Progenitor cell of endocrine pancreas (in vitro differentiated cells): ENCODE measurements at regions not wholly inside any gene's neighbourhood (a gene's known extent, or its start where the extent isn't known, plus 50 kb on each side); places are given as distances from the start of the nearest gene placed in this dataset.

Experiments used
- DNase-seq: peaks from one replicate; pipeline ENCODE4 v3.0.0; 2021; ENCODE audit warnings: low spot score; ENCODE audit not compliant: unreplicated experiment
- H3K27ac Mint-ChIP-seq: 2 replicates; pipeline ENCODE4 v1.8.0; 2021; ENCODE audit warnings: mild to moderate bottlenecking, moderate library complexity, mixed read lengths
- H3K27me3 Mint-ChIP-seq: 2 replicates; pipeline ENCODE4 v1.8.0; 2021; ENCODE audit warnings: mixed read lengths
- H3K36me3 Mint-ChIP-seq: 2 replicates; pipeline ENCODE4 v1.8.0; 2022; ENCODE audit warnings: mixed read lengths; ENCODE audit not compliant: insufficient read depth
- H3K4me1 Mint-ChIP-seq: 2 replicates; pipeline ENCODE4 v1.8.0; 2021; ENCODE audit warnings: low read depth, mixed read lengths
- H3K4me3 Mint-ChIP-seq: 2 replicates; pipeline ENCODE4 v1.8.0; 2021; ENCODE audit warnings: low read depth, mild to moderate bottlenecking, moderate library complexity, mixed read lengths
- H3K9me3 Mint-ChIP-seq: 2 replicates; pipeline ENCODE4 v1.8.0; 2021; ENCODE audit warnings: low read depth, mixed read lengths
- CTCF ChIP-seq: fragments of 200-600 bp; sonication (generic); IDR thresholded peaks from one replicate; pipeline ENCODE4 v1.5.0; 2021; ENCODE audit warnings: antibody characterized with exemption, mild to moderate bottlenecking; ENCODE audit not compliant: unreplicated experiment

- Mint-ChIP-seq H3K36me3 (no peaks in the 10 kb centered on the region), H3K4me1 (peaks cover 9% of the 10 kb centered on the region), H3K9me3 (peaks cover 5% of the 10 kb centered on the region), H3K4me3 (no peak overlapping the region), H3K27me3 (peaks cover 17% of the 10 kb centered on the region), H3K27ac (no peak overlapping the region)
- no peak for DNase-seq
- no peak for TF ChIP-seq CTCF
These were observed 810.6 kb downstream of the CDH11 start for GRCh38 chr16:64311241-64311640.

DNA sequence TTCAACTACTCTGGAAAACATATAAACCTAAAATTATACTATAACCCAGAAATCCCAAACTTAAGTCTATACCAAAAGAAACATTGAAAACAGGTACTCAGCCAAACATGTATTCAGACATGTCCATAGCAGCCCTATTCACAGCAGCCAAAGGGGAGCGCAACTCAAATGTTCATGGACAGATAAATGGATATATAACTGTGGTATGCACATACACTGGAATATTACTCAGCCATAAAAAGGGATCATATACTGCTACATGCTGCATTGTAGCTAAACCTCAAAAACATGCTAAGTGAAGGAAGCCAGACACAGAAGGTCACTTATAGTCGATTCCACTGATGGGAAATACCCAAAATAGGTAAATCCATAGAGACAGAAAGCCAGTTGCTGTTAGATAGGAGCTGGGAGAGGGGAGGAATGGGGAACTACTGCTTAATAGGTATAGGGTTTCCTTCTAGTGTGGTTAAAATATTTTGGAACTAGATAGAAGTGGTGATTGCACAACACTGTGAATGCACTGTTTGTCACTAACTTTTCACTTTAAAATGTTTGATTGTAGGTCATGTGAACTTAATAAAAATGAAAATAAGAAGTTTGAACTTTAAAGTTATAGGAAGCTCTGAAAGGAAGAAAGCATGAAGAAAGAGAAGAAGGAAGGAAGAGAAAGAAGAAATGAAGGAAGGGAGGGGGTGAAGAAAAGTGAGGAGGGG is 812.3 kb downstream of the CDH11 start:
- Mint-ChIP-seq H3K9me3 (peaks cover 5% of the 10 kb centered on the region), H3K27me3 (peaks cover 14% of the 10 kb centered on the region), H3K4me1 (peaks cover 9% of the 10 kb centered on the region), H3K36me3 (no peaks in the 10 kb centered on the region), H3K27ac (no peak overlapping the region), H3K4me3 (no peak overlapping the region)
- no peak for DNase-seq
- TF ChIP-seq CTCF, result no peak

GRCh38 chr16:64308721-64309120 is 813.1 kb downstream of the CDH11 start:
- no peaks in the 10 kb centered on the region for H3K36me3 Mint-ChIP-seq
- no peak for DNase-seq
- TF ChIP-seq CTCF, result no peak

DNA sequence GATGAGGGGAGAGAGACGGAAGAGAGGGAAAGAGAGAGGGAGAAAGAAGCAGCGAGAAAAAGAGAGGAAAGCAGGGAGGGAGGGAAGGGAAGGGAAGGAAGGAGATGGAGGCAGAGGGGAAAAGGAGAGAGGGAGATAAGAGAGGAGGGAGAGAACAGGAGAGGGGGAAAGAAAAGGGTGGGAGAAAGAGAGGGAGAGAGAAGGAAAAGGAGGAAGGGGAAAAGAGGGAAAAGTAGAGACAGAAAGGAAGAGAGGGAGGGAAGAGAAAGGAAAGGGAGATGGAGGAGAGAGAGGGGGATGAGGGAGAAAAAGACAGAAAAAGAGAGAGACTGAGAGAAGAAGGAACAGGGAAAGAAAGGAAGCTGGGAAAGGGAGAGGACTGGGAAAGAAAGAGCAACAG is 814.4 kb downstream of the CDH11 start:
- no peak for TF ChIP-seq CTCF
- Mint-ChIP-seq H3K36me3 (no peaks in the 10 kb centered on the region), H3K4me3 (no peak overlapping the region), H3K9me3 (peaks cover 5% of the 10 kb centered on the region), H3K4me1 (no peaks in the 10 kb centered on the region), H3K27ac (no peak overlapping the region), H3K27me3 (peaks cover 14% of the 10 kb centered on the region)
- no peak for DNase-seq

More at GRCh38 chr16:64308721-64309120, 813.1 kb downstream of the CDH11 start:
- Mint-ChIP-seq H3K4me3 (no peak overlapping the region), H3K27ac (no peak overlapping the region), H3K4me1 (peaks cover 8% of the 10 kb centered on the region), H3K27me3 (peaks cover 14% of the 10 kb centered on the region), H3K9me3 (peaks cover 5% of the 10 kb centered on the region)

DNA sequence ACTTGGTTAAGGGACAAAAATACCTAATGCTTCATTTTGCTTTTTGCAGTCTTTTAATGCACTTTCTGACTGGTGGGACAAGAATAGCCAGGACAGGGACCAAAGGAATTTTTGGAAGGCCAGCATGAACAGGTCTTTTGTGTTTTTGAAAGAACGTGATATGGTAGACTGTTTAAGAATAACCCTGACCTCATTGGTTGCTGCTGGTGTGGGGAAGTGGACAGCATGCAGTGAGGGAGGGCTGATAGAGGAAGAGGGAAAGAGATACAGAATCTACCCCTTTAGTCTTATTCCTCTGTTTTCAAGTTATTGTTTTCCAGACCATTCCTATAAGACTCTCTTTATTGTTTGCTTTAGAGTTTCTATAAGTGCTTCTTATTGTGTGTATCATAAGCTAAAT is 816.2 kb downstream of the CDH11 start:
- Mint-ChIP-seq H3K9me3 (peaks cover 5% of the 10 kb centered on the region), H3K4me3 (no peak overlapping the region), H3K27ac (no peak overlapping the region), H3K4me1 (no peaks in the 10 kb centered on the region), H3K27me3 (peaks cover 14% of the 10 kb centered on the region), H3K36me3 (no peaks in the 10 kb centered on the region)
- DNase-seq, result no peak
- TF ChIP-seq CTCF, result no peak
